SK-N-SH (cell line): ENCODE measurements at regions not wholly inside any gene's neighbourhood (a gene's known extent, or its start where the extent isn't known, plus 50 kb on each side); places are given as distances from the start of the nearest gene placed in this dataset.

Experiments
- CTCF ChIA-PET: fragments of 300-600, 350-600 bp; formaldehyde crosslinking; extraction: SDS; loops from one replicate; lab custom pipeline; 2021; lab: Yijun Ruan, JAX
- POLR2A ChIA-PET: fragments of 350-600 bp; sonication (Branson Sonifier 250); formaldehyde crosslinking; extraction: SDS; loops from one replicate; lab custom pipeline; 2020; ENCODE audit warnings: antibody characterized with exemption, inconsistent platforms; lab: Yijun Ruan, JAX
- DNase-seq: peaks from one replicate; pipeline ENCODE4 v3.0.0; 2012
- H2AFZ ChIP-seq: fragments of 200-600 bp; sonication (generic); 2 replicates; pipeline ENCODE4 v1.8.1; 2016; ENCODE audit warnings: antibody characterized with exemption, mild to moderate bottlenecking, low read depth
- H3F3A ChIP-seq: fragments of 200-600 bp; sonication (generic); replicated peaks from 2 replicates; pipeline ENCODE3; 2016; ENCODE audit warnings: antibody characterized with exemption, mild to moderate bottlenecking; ENCODE audit not compliant: insufficient read depth
- H3K27ac ChIP-seq, 2 experiments: fragments of 200-500 bp in 1 of 2; fragments of 200-600 bp in 1 of 2; sonication (Bioruptor generic) in 1 of 2; sonication (generic), shearing (Covaris generic) in 1 of 2; 2 replicates each; pipeline versions ENCODE4 v1.5.1 to v1.6.1; 2014 to 2016; ENCODE audit warnings: low read depth in 2 of 2, inconsistent platforms in 1 of 2, low read length in 1 of 2, mild to moderate bottlenecking in 1 of 2, mixed read lengths in 1 of 2
- H3K27me3 ChIP-seq: fragments of 200-600 bp; sonication (generic), shearing (Covaris generic); 2 replicates; pipeline ENCODE4 v1.6.1; 2016; ENCODE audit warnings: mixed run types; ENCODE audit not compliant: insufficient read depth
- H3K36me3 ChIP-seq, 2 experiments: fragments of 200-500 bp in 1 of 2; fragments of 200-600 bp in 1 of 2; sonication (Bioruptor generic) in 1 of 2; sonication (generic) in 1 of 2; replicated peaks in 1 of 2; 2 replicates each; pipeline versions ENCODE3 to v1.5.1; 2014 to 2016; ENCODE audit warnings: low read length in 1 of 2, mild to moderate bottlenecking in 1 of 2; ENCODE audit not compliant: insufficient read depth in 2 of 2, control insufficient read depth in 1 of 2
- H3K4me1 ChIP-seq, 2 experiments: fragments of 200-500 bp in 1 of 2; fragments of 200-600 bp in 1 of 2; sonication (Bioruptor generic) in 1 of 2; sonication (generic), shearing (Covaris generic) in 1 of 2; 2 replicates each; pipeline versions ENCODE4 v1.5.1 to v1.6.1; 2014 to 2016; ENCODE audit warnings: low read depth in 1 of 2, low read length in 1 of 2, mixed run types in 1 of 2; ENCODE audit not compliant: insufficient read depth in 2 of 2, control insufficient read depth in 1 of 2
- H3K4me2 ChIP-seq: fragments of 200-600 bp; sonication (generic), shearing (Covaris generic); 2 replicates; pipeline ENCODE4 v1.6.1; 2017; ENCODE audit warnings: mixed run types
- H3K4me3 ChIP-seq, 2 experiments: fragments of 200-500 bp in 1 of 2; fragments of 200-600 bp in 1 of 2; sonication (Bioruptor generic) in 1 of 2; sonication (generic), shearing (Covaris generic) in 1 of 2; 2 replicates each; pipeline versions ENCODE4 v1.5.1 to v1.8.1; 2014 to 2016; ENCODE audit warnings: low read depth in 2 of 2, inconsistent platforms in 1 of 2, low read length in 1 of 2, mild to moderate bottlenecking in 1 of 2, mixed read lengths in 1 of 2, moderate library complexity in 1 of 2
- H3K79me2 ChIP-seq: fragments of 200-600 bp; sonication (generic); 2 replicates; pipeline ENCODE4 v1.8.1; 2017; ENCODE audit warnings: mild to moderate bottlenecking; ENCODE audit not compliant: insufficient read depth
- H3K9ac ChIP-seq: fragments of 200-600 bp; sonication (generic); 2 replicates; pipeline ENCODE4 v1.6.1; 2017; ENCODE audit warnings: mixed run types
- H3K9me2 ChIP-seq: fragments of 200-600 bp; sonication (generic); 2 replicates; pipeline ENCODE4 v1.6.1; 2017; ENCODE audit warnings: mixed run types
- H3K9me3 ChIP-seq: fragments of 200-600 bp; sonication (generic); 2 replicates; pipeline ENCODE4 v1.6.1; 2017; ENCODE audit warnings: mixed run types, mild to moderate bottlenecking, moderate library complexity
- H4K20me1 ChIP-seq: fragments of 200-600 bp; sonication (generic); 2 replicates; pipeline ENCODE4 v1.6.1; 2017; ENCODE audit warnings: mild to moderate bottlenecking, mixed run types; ENCODE audit not compliant: insufficient read depth
- ELF1 ChIP-seq: IDR thresholded peaks from 2 replicates; pipeline ENCODE4 v1.4.0; 2012
- EP300 ChIP-seq, 2 experiments: IDR thresholded peaks; 2 replicates each; pipeline versions ENCODE4 v1.4.0 to v1.6.1; 2012; ENCODE audit warnings: borderline replicate concordance in 1 of 2, low read depth in 1 of 2, low read length in 1 of 2
- FOSL2 ChIP-seq: IDR thresholded peaks from 2 replicates; pipeline ENCODE4 v1.4.0; 2012; ENCODE audit warnings: low read depth, mild to moderate bottlenecking, moderate library complexity, borderline replicate concordance
- GABPA ChIP-seq: IDR thresholded peaks from 2 replicates; pipeline ENCODE4 v1.4.0; 2012; ENCODE audit warnings: low read depth, mild to moderate bottlenecking
- GATA2 ChIP-seq: sonication (generic); formaldehyde crosslinking; IDR thresholded peaks from 2 replicates; pipeline ENCODE4 v1.5.0; 2020; ENCODE audit warnings: mild to moderate bottlenecking, missing genetic modification reagents
- MAX ChIP-seq: IDR thresholded peaks from 2 replicates; pipeline ENCODE4 v1.4.0; 2012; ENCODE audit warnings: low read depth
- MXI1 ChIP-seq: IDR thresholded peaks from 2 replicates; pipeline ENCODE4 v1.6.1; 2012; ENCODE audit warnings: mild to moderate bottlenecking, low read depth, low read length, improper control_type of control experiment
- NFIC ChIP-seq: IDR thresholded peaks from 2 replicates; pipeline ENCODE4 v1.4.0; 2012; ENCODE audit warnings: borderline replicate concordance
- NRF1 ChIP-seq: IDR thresholded peaks from 2 replicates; pipeline ENCODE4 v1.6.1; 2012; ENCODE audit warnings: low read depth, mild to moderate bottlenecking, low read length
- POLR2AphosphoS5 ChIP-seq: IDR thresholded peaks from 2 replicates; pipeline ENCODE4 v1.6.1; 2012; ENCODE audit warnings: low read depth, low read length
- RCOR1 ChIP-seq: fragments of 150-350 bp; IDR thresholded peaks from 2 replicates; pipeline ENCODE4 v1.6.1; 2017; ENCODE audit warnings: antibody characterized with exemption, low read length
- RXRA ChIP-seq: IDR thresholded peaks from 2 replicates; pipeline ENCODE4 v1.4.0; 2012; ENCODE audit warnings: low read depth, mild to moderate bottlenecking, borderline replicate concordance
- SIN3A ChIP-seq: IDR thresholded peaks from 2 replicates; pipeline ENCODE4 v1.6.1; 2012; ENCODE audit warnings: low read depth, mild to moderate bottlenecking, low read length, moderate library complexity, borderline replicate concordance
- SMC3 ChIP-seq: IDR thresholded peaks from 2 replicates; pipeline ENCODE4 v1.6.1; 2012; ENCODE audit warnings: low read depth, low read length, improper control_type of control experiment
- TEAD4 ChIP-seq: IDR thresholded peaks from 2 replicates; pipeline ENCODE4 v1.4.0; 2012; ENCODE audit warnings: mild to moderate bottlenecking, borderline replicate concordance; ENCODE audit not compliant: insufficient read depth
- USF1 ChIP-seq: IDR thresholded peaks from 2 replicates; pipeline ENCODE4 v1.4.0; 2012; ENCODE audit warnings: low read depth, borderline replicate concordance
- USF2 ChIP-seq: fragments of 150-350 bp; IDR thresholded peaks from 2 replicates; pipeline ENCODE4 v1.6.1; 2017; ENCODE audit warnings: antibody characterized with exemption, low read length, low read depth, borderline replicate concordance
- YY1 ChIP-seq: IDR thresholded peaks from 2 replicates; pipeline ENCODE4 v1.4.0; 2012; ENCODE audit warnings: low read depth, mild to moderate bottlenecking
- WGBS: methylation state at CpG from one replicate; pipeline ENCODE4 v1.1.6; 2017; ENCODE audit warnings: low lambda C conversion rate; 5-methylcytosine and 5-hydroxymethylcytosine counted together
- TF ChIP-seq, protein P1 (sequence below): IDR thresholded peaks from 2 replicates; pipeline ENCODE4 v1.6.1; 2012; ENCODE audit warnings: mild to moderate bottlenecking, low read depth, low read length, moderate library complexity

DNA sequence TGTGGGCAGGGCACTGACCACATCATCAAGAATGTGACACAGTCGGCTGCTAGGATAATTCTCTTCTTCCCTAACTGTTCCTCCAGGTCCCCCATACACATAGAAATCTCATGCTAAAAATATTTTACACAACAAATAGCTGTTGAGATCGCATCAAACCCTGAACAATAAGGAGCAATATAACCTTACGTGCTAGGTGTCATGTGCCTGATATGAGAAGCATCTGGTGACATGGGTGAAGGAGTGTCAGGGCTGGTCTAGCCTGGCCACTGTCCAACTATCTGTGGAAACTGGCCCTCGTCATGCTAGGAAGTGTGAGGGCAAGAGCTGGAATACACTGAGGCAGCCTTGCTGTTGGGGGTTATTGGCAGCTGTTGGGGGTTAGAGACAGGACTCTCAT is 167.3 kb upstream of the PGRMC2 start:
- POLR2A ChIA-PET = interaction anchor here (1.3 to 2.1 kb wide), 3 partner anchors 98 to 357 kb away, joined by 3 to 17 read pairs (median 4); partner anchors contain the start of gene JADE1
- no peak overlapping the region for H3K4me3 ChIP-seq
- 77% methylated on average over 4 of the region's 4 CpGs for WGBS

GRCh38 chr4:128454281-128454871 is 166.8 kb upstream of the PGRMC2 start:
- peak; percentile 79 for DNase-seq
- no peaks in the 10 kb centered on the region for H3K36me3 ChIP-seq
- ChIA-PET CTCF (interaction anchor here (0.6 to 6.7 kb wide), 47 partner anchors 9 to 470 kb away, joined by 3 to 50 read pairs (median 4); partner anchors contain the start of gene JADE1), POLR2A (interaction anchor here (1.3 to 2.1 kb wide), 3 partner anchors 99 to 358 kb away, joined by 3 to 17 read pairs (median 4); partner anchors contain the start of gene JADE1)
- no peaks in the 10 kb centered on the region for H3F3A ChIP-seq
- no peak overlapping the region; a peak in 1 of 4 replicates for H3K4me3 ChIP-seq
- H3K9ac ChIP-seq = peak overlapping the region; percentile 3; the same call in 1 of the 2 replicates
- no peaks in the 10 kb centered on the region for H4K20me1 ChIP-seq
- peak overlapping the region; percentile 42 for H3K4me2 ChIP-seq
- H3K27ac ChIP-seq = peak overlapping the region; percentile 62 to 63
- H2AFZ ChIP-seq = peak overlapping the region; percentile 50
- no peaks in the 10 kb centered on the region for H3K9me3 ChIP-seq
- no peaks in the 10 kb centered on the region for H3K27me3 ChIP-seq
- H3K4me1 ChIP-seq = peaks cover 9 to 19% of the 10 kb centered on the region in 2 experiments; a peak in 3 of 4 replicates
- WGBS = 10% methylated on average over 10 of the region's 10 CpGs
- H3K9me2 ChIP-seq = no peaks in the 10 kb centered on the region
- no peaks in the 10 kb centered on the region for H3K79me2 ChIP-seq
- TF ChIP-seq, protein P1, sequence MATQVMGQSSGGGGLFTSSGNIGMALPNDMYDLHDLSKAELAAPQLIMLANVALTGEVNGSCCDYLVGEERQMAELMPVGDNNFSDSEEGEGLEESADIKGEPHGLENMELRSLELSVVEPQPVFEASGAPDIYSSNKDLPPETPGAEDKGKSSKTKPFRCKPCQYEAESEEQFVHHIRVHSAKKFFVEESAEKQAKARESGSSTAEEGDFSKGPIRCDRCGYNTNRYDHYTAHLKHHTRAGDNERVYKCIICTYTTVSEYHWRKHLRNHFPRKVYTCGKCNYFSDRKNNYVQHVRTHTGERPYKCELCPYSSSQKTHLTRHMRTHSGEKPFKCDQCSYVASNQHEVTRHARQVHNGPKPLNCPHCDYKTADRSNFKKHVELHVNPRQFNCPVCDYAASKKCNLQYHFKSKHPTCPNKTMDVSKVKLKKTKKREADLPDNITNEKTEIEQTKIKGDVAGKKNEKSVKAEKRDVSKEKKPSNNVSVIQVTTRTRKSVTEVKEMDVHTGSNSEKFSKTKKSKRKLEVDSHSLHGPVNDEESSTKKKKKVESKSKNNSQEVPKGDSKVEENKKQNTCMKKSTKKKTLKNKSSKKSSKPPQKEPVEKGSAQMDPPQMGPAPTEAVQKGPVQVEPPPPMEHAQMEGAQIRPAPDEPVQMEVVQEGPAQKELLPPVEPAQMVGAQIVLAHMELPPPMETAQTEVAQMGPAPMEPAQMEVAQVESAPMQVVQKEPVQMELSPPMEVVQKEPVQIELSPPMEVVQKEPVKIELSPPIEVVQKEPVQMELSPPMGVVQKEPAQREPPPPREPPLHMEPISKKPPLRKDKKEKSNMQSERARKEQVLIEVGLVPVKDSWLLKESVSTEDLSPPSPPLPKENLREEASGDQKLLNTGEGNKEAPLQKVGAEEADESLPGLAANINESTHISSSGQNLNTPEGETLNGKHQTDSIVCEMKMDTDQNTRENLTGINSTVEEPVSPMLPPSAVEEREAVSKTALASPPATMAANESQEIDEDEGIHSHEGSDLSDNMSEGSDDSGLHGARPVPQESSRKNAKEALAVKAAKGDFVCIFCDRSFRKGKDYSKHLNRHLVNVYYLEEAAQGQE = no peak
- TF ChIP-seq MAX (peak; percentile 72), MXI1 (no peak), EP300 (IDR thresholded peaks at IDR 0.05; ENCODE audit: borderline replicate concordance in 1 of 2, low read depth in 1 of 2, low read length in 1 of 2) (peak; percentile 7 to 62; a peak in 1 of 4 replicates), USF1 (no peak), ELF1 (no peak; the same call in 1 of the 2 replicates), TEAD4 (peak; percentile 49; the same call in 1 of the 2 replicates), GABPA (no peak), NFIC (peak; percentile 59), RCOR1 (no peak), GATA2 (0 out of 2 replicates have a peak, but pooled peaks have one; percentile 7), SIN3A (no peak), YY1 (no peak), POLR2AphosphoS5 (peak; percentile 30; the same call in 1 of the 2 replicates), USF2 (no peak), SMC3 (peak; percentile 91), NRF1 (0 out of 2 replicates have a peak, but pooled peaks have one; percentile 13), RXRA (no peak; the same call in 1 of the 2 replicates), FOSL2 (peak; percentile 48; the same call in 1 of the 2 replicates)

More for the DNA sequence above, 167.3 kb upstream of the PGRMC2 start:
- no peak for DNase-seq
- no peaks in the 10 kb centered on the region for H3K36me3 ChIP-seq
- peak overlapping the region in 1 of 2 experiments; percentile 62; a peak in 3 of 4 replicates for H3K27ac ChIP-seq
- no peaks in the 10 kb centered on the region for H3K9me3 ChIP-seq
- H3F3A ChIP-seq = no peaks in the 10 kb centered on the region
- H3K9ac ChIP-seq = peak overlapping the region; percentile 3; the same call in 1 of the 2 replicates
- no peaks in the 10 kb centered on the region for H3K79me2 ChIP-seq
- H4K20me1 ChIP-seq = no peaks in the 10 kb centered on the region
- no peaks in the 10 kb centered on the region for H3K27me3 ChIP-seq
- CTCF ChIA-PET = interaction anchor here (0.6 to 6.7 kb wide), 43 partner anchors 9 to 470 kb away, joined by 3 to 50 read pairs (median 4); partner anchors contain the start of gene JADE1
- TF ChIP-seq MAX = no peak
- TF ChIP-seq, all 33 proteins: peak for 0
- Histone ChIP-seq H3K4me1 (peaks cover 9 to 19% of the 10 kb centered on the region in 2 experiments; a peak in 3 of 4 replicates), H3K9me2 (no peaks in the 10 kb centered on the region), H3K4me2 (peak overlapping the region; percentile 42), H2AFZ (peak overlapping the region; percentile 50; the same call in 1 of the 2 replicates)
